HG02798 (cell line): ENCODE measurements at regions not wholly inside any gene's neighbourhood (a gene's known extent, or its start where the extent isn't known, plus 50 kb on each side); places are given as distances from the start of the nearest gene placed in this dataset.
"Not testable (repeated sequence)": the region's sequence is repeated elsewhere in the genome, so short reads cannot be mapped to it uniquely, and the experiment has no call there.

Source experiments
- ATAC-seq: cut with Tn5 transposase; IDR thresholded peaks from one replicate; pipeline ENCODE4 v1.9.1; 2021; ENCODE audit warnings: mild to moderate bottlenecking; ENCODE audit not compliant: unreplicated experiment, poor library complexity

- no peak for ATAC-seq
Observed at GRCh38 chr9:95689669-95690068, 172.9 kb upstream of the PTCH1 start.

GRCh38 chr9:95684516-95684915, 167.7 kb upstream of the PTCH1 start:
- ATAC-seq: no peak

GRCh38 chr9:95680306-95680705, 163.5 kb upstream of the PTCH1 start:
- ATAC-seq: not testable (repeated sequence)

- ATAC-seq: no peak
Observed at GRCh38 chr9:95679874-95680273, 163.1 kb upstream of the PTCH1 start.

GRCh38 chr9:95678759-95679158, 162.0 kb upstream of the PTCH1 start:
- ATAC-seq: no peak

- ATAC-seq: no peak
Observed at GRCh38 chr9:95670122-95670521, 153.4 kb upstream of the PTCH1 start.

GRCh38 chr9:95669253-95669652, 152.5 kb upstream of the PTCH1 start:
- no peak for ATAC-seq

- no peak for ATAC-seq
Observed at GRCh38 chr9:95667789-95668188, 151.0 kb upstream of the PTCH1 start.

GRCh38 chr9:95666785-95667155, 150.0 kb upstream of the PTCH1 start:
- ATAC-seq: no peak

- no peak for ATAC-seq
Observed at GRCh38 chr9:95666096-95666784, 149.5 kb upstream of the PTCH1 start.

- no peak for ATAC-seq
Observed at GRCh38 chr9:95653246-95653645, 136.5 kb upstream of the PTCH1 start.

GRCh38 chr9:95650720-95651119, 133.9 kb upstream of the PTCH1 start:
- ATAC-seq: no peak

GRCh38 chr9:95649801-95650213, 133.0 kb upstream of the PTCH1 start:
- ATAC-seq: no peak

- ATAC-seq: no peak
Observed at GRCh38 chr9:95648225-95648624, 131.5 kb upstream of the PTCH1 start.

- ATAC-seq: no peak
Observed at GRCh38 chr9:95645992-95646391, 129.2 kb upstream of the PTCH1 start.

- no peak for ATAC-seq
Observed at GRCh38 chr9:95645579-95645978, 128.8 kb upstream of the PTCH1 start.

- no peak for ATAC-seq
Observed at GRCh38 chr9:95644377-95644776, 127.6 kb upstream of the PTCH1 start.

GRCh38 chr9:95643619-95644018, 126.8 kb upstream of the PTCH1 start:
- ATAC-seq: no peak

- no peak for ATAC-seq
Observed at GRCh38 chr9:95642189-95642588, 125.4 kb upstream of the PTCH1 start.

- ATAC-seq: no peak
Observed at GRCh38 chr9:95641586-95641985, 124.8 kb upstream of the PTCH1 start.

GRCh38 chr9:95640336-95640735, 123.6 kb upstream of the PTCH1 start:
- ATAC-seq: no peak

- ATAC-seq: no peak
Observed at GRCh38 chr9:95635986-95636671, 119.4 kb upstream of the PTCH1 start.
